Stimulated activated CD8-positive, alpha-beta memory T cell treated with anti-CD3 and anti-CD28 coated beads, Interleukin-15, amount 100 ng/mL, for 1 hour (primary cell): ENCODE measurements at regions not wholly inside any gene's neighbourhood (a gene's known extent, or its start where the extent isn't known, plus 50 kb on each side); places are given as distances from the start of the nearest gene placed in this dataset.
"Not testable (repeated sequence)": the region's sequence is repeated elsewhere in the genome, so short reads cannot be mapped to it uniquely, and the experiment has no call there.

ENCODE experiments used
- DNase-seq: peaks from one replicate; pipeline ENCODE4 v3.0.0-alpha.2; 2020; ENCODE audit warnings: low read depth

GRCh38 chr22:25419247-25420113, 145.0 kb upstream of the GRK3 start:
- DNase-seq, result no peak

GRCh38 chr22:25420114-25420441, 144.4 kb upstream of the GRK3 start:
- DNase-seq, result not testable (repeated sequence)

- no peak for DNase-seq
These were observed 144.0 kb upstream of the GRK3 start for GRCh38 chr22:25420471-25420924.

GRCh38 chr22:25420925-25421904, 143.3 kb upstream of the GRK3 start:
- no peak for DNase-seq

GRCh38 chr22:25426530-25427308, 137.8 kb upstream of the GRK3 start:
- DNase-seq, result not testable (repeated sequence)

- not testable (repeated sequence) for DNase-seq
These were observed 132.7 kb upstream of the GRK3 start for GRCh38 chr22:25431637-25432342.

- DNase-seq, result not testable (repeated sequence)
These were observed 131.0 kb upstream of the GRK3 start for GRCh38 chr22:25433381-25433970.

GRCh38 chr22:25437414-25438160, 126.9 kb upstream of the GRK3 start:
- DNase-seq, result no peak

- no peak for DNase-seq
These were observed 117.3 kb upstream of the GRK3 start for GRCh38 chr22:25447067-25447685.

- DNase-seq, result peak; percentile 84
These were observed 116.6 kb upstream of the GRK3 start for GRCh38 chr22:25447686-25448434.

- DNase-seq, result no peak
These were observed 115.9 kb upstream of the GRK3 start for GRCh38 chr22:25448435-25449051.

GRCh38 chr22:25449781-25450317, 114.6 kb upstream of the GRK3 start:
- no peak for DNase-seq

- no peak for DNase-seq
These were observed 112.9 kb upstream of the GRK3 start for GRCh38 chr22:25451480-25452114.

GRCh38 chr22:25452116-25452700, 112.3 kb upstream of the GRK3 start:
- no peak for DNase-seq

GRCh38 chr22:25453058-25453457, 111.4 kb upstream of the GRK3 start:
- no peak for DNase-seq

- DNase-seq, result no peak
These were observed 110.9 kb upstream of the GRK3 start for GRCh38 chr22:25453557-25453956.

GRCh38 chr22:25456300-25457043, 108.0 kb upstream of the GRK3 start:
- DNase-seq, result not testable (repeated sequence)
